ENCODE measurements at regions not wholly inside any gene's neighbourhood (a gene's known extent, or its start where the extent isn't known, plus 50 kb on each side); places are given as distances from the start of the nearest gene placed in this dataset.

DNA sequence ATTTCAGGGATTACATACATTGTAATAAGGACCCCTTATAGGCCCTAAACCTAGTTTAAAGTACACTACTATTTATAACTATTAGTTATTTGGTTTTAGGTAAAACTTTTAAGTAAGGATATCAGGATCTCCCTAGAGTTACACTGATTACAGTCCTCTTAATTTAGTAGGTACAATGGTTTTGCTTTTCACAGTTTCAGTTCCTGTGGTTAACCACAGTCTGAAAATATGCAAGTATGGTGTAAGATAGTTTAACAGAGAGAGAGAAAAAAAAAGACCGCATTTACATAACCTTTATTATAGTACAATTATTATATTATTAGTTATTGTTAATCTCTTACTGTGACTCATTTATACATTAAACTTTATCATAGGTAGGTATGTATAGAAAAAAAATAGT is 725.3 kb upstream of the PTPRD start:
- no peak for DNase-seq

DNA sequence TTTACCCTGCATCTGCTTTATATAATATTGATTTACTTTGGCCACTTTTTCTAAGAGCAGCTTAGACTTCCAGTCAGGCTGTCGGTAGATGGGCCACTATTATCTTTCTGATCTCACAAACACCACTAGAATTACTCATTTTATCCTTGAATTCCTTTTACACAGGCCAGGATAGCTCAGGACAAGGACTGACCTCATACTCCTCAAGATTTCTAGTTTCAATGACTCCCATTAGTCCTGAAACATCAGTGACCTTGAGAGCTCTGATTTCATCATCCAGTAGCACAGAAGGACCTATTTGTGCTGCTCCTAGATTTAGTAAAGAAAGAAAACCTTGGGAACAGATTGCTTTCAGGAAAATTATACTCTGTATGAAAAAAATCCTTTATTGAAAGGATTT is 727.9 kb upstream of the PTPRD start:
- DNase-seq = no peak

DNA sequence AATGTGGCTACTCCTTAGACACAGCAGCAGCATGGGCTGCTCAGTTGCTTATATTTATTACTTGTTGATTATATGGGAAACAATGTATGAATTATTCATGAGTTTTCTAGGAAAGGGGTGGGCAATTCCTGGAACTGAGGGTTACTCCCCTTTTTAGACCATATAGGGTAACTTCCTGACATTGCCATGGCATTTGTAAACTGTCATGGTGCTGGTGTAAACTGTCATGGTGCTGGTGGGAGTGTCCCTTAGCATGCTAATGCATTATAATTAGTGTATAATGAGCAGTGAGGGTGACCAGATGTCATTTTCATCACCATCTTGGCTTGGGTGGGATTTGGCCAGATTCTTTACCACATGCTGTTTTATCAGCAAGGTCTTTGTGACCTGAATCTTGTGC is 734.6 kb upstream of the PTPRD start:
- DNase-seq = no peak

DNA sequence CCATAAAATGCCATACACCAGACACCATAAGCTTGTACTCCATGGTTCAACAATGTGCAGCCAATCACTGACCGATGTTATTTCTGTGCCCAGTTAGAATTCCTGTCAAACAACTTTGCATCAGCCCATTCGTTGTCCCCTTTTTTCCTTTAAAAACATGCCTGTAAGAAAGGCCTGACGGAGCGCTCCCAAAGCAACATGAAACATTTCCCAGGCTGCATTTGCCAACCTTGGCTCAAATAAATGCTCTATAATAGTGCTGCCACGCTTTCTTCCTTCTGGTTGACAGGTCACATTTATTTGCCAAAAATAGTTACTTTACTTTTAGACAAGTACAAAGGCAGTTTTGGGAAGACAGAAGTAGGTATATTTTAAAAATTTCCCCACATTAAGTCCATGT is 735.6 kb upstream of the PTPRD start:
- DNase-seq = no peak

DNA sequence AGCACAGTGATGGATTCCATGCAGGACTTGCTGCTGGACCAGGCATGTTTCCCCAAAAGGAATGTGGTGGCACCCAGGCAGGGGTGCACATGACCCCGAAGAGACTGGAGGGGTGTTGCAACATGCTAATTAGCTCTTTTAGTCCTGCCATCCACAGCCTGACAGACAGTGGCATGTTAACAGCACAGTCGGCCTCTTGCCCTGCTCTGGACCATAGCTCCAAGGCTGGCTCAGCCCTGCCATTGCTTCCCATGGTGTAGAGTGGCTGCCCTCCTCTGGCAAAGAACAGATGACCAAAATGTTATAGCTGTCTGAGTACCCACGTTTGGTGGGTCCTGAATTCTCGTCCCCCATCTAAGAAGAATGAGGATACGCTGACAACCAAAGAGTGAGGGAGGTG is 736.4 kb upstream of the PTPRD start:
- DNase-seq = no peak

DNA sequence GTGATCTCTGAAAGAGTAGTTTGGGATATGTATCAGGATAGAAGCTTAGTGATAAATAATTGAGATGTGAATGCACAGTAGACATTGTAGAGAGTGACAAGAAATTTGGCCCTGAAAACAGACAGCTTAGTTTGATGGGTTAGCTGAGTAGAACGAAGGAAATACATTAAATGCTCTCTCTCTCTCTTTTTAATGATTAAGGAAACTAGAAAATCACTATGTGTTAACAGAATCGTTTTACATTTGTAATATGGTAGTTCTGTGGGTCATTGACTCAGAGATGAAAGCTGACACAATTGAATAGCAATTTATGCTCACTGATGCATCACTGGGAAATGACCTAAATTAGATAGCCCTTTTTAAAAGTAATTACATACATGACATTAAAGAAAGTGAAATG is 739.8 kb upstream of the PTPRD start:
- no peak for DNase-seq

DNA sequence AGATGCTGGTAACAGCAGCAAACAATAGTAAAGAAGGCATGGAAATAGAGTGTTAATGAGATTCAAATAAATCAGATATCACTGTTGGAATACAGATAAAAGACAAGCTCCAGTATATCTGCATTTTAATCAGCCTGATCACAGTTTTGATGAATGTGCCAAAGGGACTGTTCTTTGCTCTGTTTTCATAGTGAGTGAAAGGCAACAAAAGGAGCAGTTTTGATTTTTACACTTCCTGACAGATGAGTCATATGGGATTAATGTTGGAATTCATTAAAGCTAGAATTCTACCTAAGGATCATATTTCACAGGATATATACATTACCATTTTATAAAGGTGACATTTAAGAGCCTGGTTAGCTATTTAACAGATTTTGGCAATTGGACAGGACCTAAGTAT is 743.3 kb upstream of the PTPRD start:
- no peak for DNase-seq

DNA sequence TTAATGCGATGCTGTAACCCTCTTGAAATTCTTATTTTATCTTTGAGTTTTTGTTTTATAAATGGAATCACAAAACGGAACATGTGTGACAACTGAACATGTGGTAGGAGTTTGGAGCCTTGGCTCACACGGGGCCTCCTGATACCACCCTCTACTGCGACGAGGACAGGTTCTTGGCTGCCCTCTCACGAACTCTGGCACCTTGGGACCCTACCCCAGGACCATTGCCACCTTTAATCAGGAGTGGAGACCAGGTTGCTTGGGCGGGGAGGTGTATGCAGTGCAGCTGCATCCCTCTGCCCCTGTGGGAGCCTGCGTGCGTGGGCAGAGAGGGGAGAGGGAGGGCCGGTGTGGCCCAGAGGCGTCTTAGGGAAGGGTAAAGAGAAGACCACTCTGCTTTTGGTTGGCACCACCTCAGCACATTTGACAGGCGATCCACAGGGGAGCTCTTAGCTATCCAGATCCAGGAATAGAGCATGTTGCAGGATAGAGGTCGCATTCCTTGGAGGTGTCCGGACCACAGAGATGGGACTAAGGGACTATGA is 753.9 kb upstream of the PTPRD start:
- no peak for DNase-seq

DNA sequence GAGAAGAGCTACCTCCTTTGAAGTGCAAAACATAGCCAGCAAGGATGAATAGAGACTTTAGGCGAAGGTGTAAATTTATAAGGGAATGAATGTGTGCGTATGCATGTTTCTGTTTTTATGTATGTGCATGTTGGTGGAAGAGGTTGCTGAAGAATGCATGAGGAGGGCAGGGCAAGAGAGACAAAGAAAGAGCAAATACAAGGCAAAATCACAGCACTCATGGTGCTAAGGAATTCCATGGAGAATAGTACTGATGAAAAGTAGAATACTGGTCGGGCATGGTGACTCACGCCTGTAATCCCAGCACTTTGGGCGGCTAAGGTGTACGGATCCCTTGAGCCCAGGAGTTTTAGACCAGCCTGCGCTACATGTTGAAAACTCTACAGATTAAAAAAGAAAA is 762.1 kb upstream of the PTPRD start:
- DNase-seq = no peak

DNA sequence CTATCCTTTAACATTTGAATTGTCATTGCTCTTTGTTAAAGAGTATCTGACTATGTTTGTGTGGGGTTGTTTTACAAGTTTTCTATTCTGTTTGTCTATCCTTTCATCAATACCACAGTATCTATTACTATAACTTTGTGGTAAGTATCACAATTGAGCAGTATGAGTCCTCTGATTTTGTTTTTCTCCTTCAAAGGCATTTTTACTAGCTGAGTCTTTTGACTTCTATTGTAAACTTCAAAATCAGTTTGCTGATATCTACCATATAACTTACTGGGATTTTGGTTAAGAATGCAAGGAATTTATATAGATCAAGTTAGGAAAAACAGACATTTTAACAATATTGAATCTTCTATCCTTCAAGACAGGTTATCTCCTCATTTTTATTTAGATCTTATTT is 789.8 kb upstream of the PTPRD start:
- DNase-seq = no peak

DNA sequence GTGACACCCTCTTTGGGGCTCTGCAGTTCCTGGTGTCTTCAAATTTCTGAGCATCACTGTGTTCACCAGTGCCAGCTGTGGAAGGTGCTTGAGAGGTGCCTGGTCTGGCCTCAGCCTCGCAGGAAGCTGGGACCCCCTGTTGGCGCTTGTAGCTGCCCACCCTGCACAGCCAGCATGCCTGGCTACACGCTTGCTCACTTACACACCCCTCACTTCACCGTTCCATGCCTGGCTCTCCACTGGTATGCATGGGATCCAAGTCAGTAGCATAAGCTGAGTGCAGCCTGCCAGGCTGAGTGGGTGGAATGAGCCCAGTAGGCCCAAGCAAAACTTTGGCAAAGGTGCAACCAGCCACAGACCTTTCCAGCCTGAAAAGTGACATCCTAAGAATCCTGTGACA is 801.4 kb upstream of the PTPRD start:
- no peak for DNase-seq

DNA sequence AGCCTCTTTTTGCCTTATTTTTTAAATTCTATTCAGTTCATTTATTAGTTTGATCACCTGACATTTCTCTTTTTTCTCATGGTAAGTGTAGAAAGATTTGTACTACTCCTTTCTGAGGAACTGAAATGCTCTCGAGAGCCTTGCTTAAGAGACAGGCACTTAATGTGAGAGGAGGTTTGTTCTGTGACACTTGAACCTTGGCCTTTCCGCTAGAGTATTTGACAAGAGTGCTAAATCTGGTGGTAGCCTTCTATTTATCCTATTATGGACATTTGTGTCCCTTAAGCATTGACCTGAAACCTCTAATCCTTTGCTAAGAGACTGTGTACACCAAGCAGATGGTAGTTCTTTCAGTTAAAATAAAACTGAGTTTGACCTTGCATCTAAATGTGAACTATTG is 805.0 kb upstream of the PTPRD start:
- no peak for DNase-seq

DNA sequence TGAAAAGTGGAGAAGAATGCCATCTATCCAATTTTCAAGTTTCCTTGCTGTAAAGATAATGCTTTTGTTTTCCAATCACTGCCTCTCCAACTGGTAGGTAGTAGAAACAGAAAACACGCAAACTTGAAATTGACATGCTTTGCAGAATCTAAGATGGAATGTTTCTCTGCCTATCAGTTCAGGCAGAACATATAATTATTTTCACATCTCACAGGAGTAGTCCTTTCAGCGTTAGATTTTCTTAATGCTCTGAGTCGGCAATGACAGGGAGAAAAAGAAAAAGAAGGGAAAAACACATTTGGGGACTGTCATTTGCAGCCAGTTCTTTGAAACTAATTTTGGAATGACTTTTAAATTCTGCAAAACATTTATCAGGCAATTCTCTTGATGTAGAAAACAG is 818.7 kb upstream of the PTPRD start:
- no peak for DNase-seq

DNA sequence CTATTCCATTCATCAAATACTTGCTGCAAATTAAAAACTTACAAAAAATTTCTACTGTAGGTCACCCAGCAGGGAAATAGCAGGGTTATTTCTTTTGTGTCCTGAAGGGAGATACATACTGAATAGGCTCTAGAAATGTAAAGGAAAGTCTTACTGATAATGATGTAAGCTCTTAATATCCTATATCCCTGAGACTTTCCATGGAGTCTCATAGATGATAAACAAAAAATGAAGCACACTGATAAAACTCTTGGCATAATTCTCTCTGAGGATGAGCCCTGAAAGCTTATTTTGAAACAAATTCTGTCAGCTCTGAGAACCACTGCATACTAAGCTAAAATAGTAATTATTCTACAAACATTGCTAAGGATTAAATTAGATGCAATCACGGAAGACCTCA is 819.6 kb upstream of the PTPRD start:
- DNase-seq = no peak

DNA sequence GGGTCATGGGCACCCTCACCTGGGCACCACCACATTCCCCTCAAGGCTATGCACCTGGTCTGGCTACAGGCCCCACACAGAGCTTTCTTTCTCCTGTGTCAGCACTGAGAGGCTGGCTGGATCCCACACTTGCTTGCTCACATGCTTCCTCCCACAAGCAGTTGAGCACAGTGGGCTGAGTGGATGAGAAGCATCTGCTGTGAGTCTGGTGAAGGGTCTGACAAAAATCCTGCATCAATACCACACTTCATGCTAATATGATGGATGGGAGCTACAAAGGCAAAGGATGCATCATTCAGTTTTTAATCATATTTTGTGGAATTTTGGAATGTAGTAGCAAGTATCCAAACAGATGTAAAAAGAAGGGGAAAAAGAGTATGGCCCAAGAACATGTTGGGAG is 830.8 kb upstream of the PTPRD start:
- DNase-seq = no peak

DNA sequence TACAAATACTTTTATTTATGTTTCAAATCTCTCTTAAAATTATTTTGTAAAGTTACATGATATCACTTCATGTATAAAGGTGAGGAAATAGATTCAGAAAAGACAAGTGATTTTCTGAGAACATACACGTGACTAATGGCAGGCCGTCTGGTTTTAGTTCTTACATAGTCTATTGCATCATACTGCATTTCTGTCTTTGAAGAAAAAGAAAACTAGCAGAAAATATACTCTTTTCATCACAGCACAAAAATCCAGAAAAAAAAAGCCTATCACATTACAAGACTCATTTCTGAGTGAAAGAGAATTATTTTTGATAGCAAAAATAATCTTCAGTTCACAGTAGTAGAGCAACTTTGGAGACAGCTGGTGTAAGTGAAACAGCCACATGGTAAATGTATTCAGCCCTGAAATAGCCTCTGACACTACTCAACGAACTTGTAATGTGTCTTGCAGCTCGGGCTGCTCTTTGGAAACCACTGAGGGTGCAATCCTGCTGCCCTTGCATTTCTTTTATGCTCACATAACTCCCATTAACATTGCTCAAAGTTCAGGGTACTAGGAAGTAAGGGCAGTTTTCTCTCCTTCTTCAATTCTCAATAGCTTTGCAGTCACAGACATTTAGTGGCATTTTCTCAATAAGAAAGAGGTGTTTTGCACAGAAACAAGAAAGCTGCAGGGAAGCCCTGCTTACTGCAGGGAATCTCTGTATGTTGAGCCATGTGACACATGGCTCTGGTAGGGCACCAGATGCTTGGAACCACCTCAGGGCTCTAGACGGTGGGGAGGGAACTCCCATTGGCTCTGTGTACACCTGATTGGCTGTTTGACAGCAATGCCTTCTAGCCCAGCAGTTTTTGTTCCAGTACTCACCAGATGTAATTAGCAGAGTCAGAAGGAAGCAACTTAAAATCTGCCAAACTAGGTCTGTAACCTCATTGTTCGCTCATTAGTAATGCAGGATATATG is 845.3 kb upstream of the PTPRD start:
- DNase-seq = no peak

DNA sequence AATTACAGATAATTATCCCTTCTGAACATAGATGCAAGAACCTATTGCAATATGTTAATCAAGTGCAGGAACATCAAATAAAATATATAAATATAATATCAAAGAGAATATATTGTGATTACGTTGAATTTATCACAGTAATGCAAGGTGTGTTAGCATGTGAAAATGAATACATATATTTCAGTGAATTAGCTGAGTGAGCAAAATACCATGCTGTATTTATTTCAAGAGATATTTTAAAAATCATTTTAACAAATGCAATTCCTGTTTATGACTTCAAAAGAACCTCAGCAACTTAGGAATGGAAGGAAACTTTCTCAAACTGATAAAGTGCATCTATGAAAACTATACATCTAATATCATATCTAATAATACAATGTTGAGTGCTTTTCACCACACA is 856.9 kb upstream of the PTPRD start:
- no peak for DNase-seq

DNA sequence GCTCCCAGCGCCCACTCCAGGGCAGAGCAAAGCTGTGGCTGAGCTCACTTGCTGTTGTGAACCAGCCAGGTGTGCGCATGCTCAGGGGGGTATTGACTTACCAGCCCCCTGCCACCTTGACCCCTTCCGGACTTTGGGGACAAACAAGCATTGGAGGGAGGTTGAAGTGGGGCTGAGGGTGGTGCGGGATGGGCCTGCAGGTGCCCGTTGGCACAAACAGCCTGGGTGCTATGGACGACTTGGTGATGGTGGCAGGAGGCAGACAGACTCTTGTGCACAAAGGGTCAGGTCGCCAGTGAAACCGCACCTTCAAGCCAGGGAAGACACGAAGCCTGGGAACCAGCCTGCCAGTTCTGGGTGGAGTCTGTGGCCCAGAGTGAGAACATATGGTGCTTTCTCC is 858.5 kb upstream of the PTPRD start:
- DNase-seq = no peak

DNA sequence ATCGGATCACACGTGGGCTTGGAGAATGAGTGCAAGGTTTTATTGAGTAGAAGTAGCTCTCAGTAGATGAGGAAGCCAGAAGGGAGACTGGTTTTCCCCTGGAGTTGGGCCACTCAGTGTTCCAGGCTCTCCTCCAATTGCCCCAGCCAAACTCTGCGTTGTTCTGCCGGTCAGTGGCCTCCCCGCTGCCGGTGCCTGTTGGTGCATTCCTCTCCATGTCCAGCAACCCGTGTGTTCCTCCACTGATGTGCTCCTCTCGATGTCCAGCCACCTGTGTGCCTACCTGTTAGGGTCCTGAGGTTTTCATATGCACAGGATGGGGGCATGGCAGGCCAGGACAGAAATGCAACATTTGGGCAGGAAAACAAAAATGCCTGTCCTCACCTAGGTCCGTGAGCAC is 888.0 kb upstream of the PTPRD start:
- no peak for DNase-seq

DNA sequence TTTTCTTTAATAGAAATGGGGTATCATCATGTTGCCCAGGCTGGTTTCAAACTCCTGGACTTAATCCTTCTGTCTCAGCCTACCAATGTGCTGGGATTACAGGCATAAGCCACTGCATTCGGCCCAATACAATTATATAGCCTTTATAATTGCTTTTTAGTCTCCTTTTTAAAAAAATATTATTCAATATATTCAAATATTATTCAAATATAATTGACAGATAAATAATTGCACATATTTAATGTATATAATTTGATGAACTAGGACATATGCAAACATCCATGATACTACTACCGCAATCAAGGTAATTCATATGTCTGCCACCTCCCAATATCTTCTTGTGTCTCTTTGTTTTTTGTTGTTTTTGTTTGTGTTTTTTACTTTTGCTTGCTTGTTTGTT is 894.2 kb upstream of the PTPRD start:
- no peak for DNase-seq

DNA sequence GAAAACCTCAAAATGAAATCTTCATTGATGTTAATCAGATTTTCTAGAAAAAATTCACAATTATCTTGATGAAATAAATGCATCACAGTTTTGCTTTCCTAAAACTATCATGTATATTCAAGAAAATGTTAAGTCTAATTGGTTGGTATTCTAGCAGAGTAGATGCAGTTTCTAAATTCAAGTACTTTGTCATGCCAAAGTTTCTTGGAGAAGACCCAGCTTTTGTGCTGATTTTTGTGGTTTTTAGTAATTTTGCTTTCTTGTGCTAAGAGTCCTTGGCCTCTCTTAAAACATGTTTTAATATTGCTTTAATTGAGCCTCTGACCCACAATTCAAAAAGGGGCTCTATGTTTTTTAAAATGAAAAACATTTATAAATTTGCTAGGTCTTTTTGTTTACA is 924.8 kb upstream of the PTPRD start:
- no peak for DNase-seq

DNA sequence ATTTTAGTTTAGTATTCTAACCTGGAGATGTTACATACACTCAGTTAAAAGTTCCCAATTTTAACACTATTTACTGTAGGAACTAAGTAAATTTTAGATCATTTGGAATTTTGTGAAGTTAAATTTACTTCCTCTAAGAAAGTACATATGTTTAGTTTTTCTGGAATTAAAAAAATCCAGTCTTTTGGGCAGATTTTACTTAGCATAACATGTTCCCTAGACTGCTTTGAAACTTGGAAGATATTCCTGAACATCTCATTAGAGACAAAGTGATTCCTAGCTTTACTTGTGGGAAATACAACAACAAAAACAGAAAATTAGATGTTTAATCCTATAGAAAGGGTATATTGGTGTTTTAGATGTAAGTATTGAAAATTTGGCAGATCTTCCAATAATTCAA is 930.0 kb upstream of the PTPRD start:
- DNase-seq = no peak

DNA sequence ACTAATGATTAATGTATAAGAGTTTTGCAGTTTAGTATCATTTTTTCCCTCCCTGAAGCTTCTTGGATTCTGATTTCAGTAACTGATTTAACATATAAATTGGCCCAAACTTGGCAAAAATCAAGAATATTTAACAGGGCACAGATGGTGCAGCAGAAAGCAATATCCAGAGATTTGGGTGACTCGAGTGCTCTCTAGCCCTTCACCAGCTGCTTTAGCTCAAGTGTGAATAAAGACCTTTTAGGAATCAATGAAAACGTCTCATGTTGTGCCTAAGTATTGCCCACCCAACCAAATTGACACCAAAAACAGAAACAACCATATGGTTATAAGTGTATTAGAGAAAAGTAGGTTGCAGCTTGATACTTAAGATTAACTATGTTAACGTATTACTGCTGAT is 933.4 kb upstream of the PTPRD start:
- no peak for DNase-seq

DNA sequence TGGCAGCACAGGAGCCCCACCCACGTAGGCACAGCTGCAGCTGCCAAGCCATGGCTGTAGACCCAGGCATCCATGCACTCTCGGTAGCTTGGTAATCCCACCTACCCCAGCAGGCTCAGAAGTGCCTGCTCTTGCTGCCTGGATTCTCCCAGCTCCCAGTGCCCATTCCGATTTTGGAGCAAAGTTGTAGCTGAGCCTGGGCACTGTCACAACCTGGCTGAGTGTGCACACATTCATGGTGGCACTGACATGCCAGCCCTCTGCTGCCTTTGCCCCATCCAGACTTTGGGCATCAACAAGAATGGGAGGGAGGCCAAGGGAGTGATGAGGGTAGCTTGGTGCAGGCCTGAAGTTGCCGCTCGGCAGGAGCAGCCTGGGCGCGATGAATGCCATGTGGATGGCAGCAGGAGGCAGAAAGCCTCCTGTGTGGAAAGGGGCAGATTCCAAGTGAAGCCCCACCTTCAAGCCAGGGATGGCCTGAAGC is 936.6 kb upstream of the PTPRD start:
- no peak for DNase-seq

DNA sequence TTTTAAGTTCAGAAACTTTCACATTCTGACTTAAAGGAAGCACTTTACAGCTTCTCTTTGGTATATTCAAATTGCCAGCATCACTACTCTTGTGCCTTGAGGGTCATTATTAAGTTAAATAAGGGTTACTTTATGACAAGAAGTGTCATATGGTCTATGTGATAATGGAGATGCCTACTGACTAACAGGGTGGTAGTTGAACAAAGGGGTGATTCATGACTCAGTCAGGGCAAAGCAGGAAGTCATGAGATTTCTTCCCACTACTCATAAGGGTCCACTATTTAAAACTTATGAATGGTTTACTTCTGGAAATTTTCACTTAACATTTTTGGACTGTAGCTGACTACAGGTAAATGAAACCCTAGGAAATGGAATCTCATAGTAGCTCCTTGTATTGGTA is 938.3 kb upstream of the PTPRD start:
- DNase-seq = no peak
